Upper lobe of right lung (tissue), 1 donor: ENCODE measurements at regions not wholly inside any gene's neighbourhood (a gene's known extent, or its start where the extent isn't known, plus 50 kb on each side); places are given as distances from the start of the nearest gene placed in this dataset.

Experiments used
- ATAC-seq: fragments of 200-7000 bp; cut with Tn5 transposase; one replicate; pipeline ENCODE4 v1.9.1; 2020; ENCODE audit warnings: mild to moderate bottlenecking, moderate library complexity
- DNase-seq: peaks from one replicate; pipeline ENCODE4 v3.0.0-alpha.2; 2020
- H3K27ac ChIP-seq: fragments of 200-600 bp; one replicate; pipeline ENCODE4 v1.8.0; 2022
- H3K27me3 ChIP-seq: fragments of 200-600 bp; one replicate; pipeline ENCODE4 v1.8.0; 2022; ENCODE audit warnings: mild to moderate bottlenecking
- H3K36me3 ChIP-seq: fragments of 200-600 bp; one replicate; pipeline ENCODE4 v1.8.0; 2022
- H3K4me1 ChIP-seq: fragments of 200-600 bp; one replicate; pipeline ENCODE4 v1.8.0; 2022
- H3K4me3 ChIP-seq: fragments of 200-600 bp; one replicate; pipeline ENCODE4 v1.8.0; 2022; ENCODE audit warnings: mild to moderate bottlenecking
- H3K9me3 ChIP-seq: fragments of 200-600 bp; one replicate; pipeline ENCODE4 v1.8.0; 2022
- CTCF ChIP-seq: fragments of 200-600 bp; IDR thresholded peaks from one replicate; pipeline ENCODE4 v1.8.0; 2022; ENCODE audit warnings: antibody characterized with exemption
- intact Hi-C: fragments of 100-400 bp; cut with DNase I; formaldehyde crosslinking; loops from one replicate; pipeline ENCODE4 v1.11.0; 2022
- donor health status: DM: no; HTN: yes; CAD: no; lungs with severe emphysema.

GRCh38 chr1:83087851-83088250 lies 911.1 kb downstream of the TTLL7 start:
- Histone ChIP-seq H3K36me3 (no peaks in the 10 kb centered on the region), H3K27ac (no peak overlapping the region), H3K27me3 (no peaks in the 10 kb centered on the region), H3K4me3 (no peak overlapping the region), H3K9me3 (no peaks in the 10 kb centered on the region), H3K4me1 (no peaks in the 10 kb centered on the region)
- no peak for ATAC-seq
- TF ChIP-seq CTCF: no peak
- intact Hi-C loops: no loop called here
- no peak for DNase-seq

DNA sequence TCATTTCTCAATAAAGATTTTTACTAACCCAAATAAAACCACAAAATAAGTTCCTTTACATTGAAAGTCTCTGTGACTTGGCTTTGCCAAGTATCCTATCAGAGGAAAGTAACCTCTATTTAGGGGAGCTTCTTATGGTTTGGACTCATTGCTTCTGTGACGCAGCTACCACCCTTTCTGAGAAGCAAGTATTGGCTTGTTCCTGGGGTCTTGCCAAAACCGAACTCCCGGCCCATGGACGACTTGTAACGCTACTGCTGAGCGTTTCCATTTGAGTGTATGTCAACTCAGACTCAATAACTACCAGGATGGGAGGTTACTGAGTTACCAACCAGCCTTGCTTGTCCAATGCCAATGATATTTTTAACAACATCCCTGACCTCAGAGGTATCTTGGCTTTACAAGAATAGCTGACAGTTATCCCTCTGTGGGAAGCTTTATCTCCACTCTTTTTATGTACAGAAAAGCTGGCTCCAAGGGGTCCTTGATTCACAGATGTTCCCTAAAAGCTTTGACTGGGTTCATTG lies 911.9 kb downstream of the TTLL7 start:
- Histone ChIP-seq H3K4me1 (no peaks in the 10 kb centered on the region), H3K27ac (no peak overlapping the region), H3K9me3 (no peaks in the 10 kb centered on the region), H3K36me3 (no peaks in the 10 kb centered on the region), H3K27me3 (no peaks in the 10 kb centered on the region), H3K4me3 (no peak overlapping the region)
- intact Hi-C loops: no loop called here
- DNase-seq: no peak
- no peak for TF ChIP-seq CTCF
- no peak for ATAC-seq

DNA sequence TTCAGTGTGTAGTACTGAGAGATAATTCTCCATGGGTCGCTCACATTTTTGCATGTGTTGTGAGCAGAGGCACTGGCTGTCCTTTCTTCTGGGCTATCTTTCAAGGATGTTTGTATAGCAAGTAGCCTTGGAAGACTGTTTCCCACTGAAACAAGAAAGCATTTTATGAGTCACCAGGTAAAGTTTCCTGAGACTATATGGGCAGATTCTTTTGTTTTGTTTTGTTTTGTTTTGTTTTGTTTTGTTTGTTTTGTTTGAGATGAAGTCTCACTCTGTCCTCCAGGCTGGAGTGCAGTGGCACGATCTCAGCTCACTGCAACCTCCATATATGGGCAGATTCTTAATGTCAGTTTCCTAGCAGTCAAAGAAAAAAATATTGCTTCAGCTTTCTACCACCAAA lies 912.6 kb downstream of the TTLL7 start:
- no peak overlapping the region for H3K27ac ChIP-seq
- DNase-seq (no peak), ATAC-seq (no peak)
- no peaks in the 10 kb centered on the region for H3K9me3 ChIP-seq
- H3K36me3 ChIP-seq: no peaks in the 10 kb centered on the region
- H3K4me1 ChIP-seq: no peaks in the 10 kb centered on the region
- no peak overlapping the region for H3K4me3 ChIP-seq
- intact Hi-C loops: no loop called here
- H3K27me3 ChIP-seq: no peaks in the 10 kb centered on the region
- TF ChIP-seq CTCF: no peak

- Histone ChIP-seq H3K9me3 (no peaks in the 10 kb centered on the region), H3K4me1 (no peaks in the 10 kb centered on the region), H3K4me3 (no peak overlapping the region), H3K27ac (no peak overlapping the region), H3K27me3 (no peaks in the 10 kb centered on the region), H3K36me3 (no peaks in the 10 kb centered on the region)
- DNase-seq (no peak), ATAC-seq (no peak)
- intact Hi-C loops: no loop called here
- TF ChIP-seq CTCF: no peak
Measured at GRCh38 chr1:83083589-83084224, 915.2 kb downstream of the TTLL7 start.

- H3K9me3 ChIP-seq: no peaks in the 10 kb centered on the region
- no peak for TF ChIP-seq CTCF
- DNase-seq: no peak
- no peak for ATAC-seq
- H3K36me3 ChIP-seq: no peaks in the 10 kb centered on the region
- H3K27ac ChIP-seq: no peak overlapping the region
- intact Hi-C loops: no loop called here
- no peaks in the 10 kb centered on the region for H3K4me1 ChIP-seq
- no peaks in the 10 kb centered on the region for H3K27me3 ChIP-seq
- no peak overlapping the region for H3K4me3 ChIP-seq
Measured at GRCh38 chr1:83077411-83077810, 921.5 kb downstream of the TTLL7 start.

GRCh38 chr1:83075107-83075506 lies 923.8 kb downstream of the TTLL7 start:
- no peak for TF ChIP-seq CTCF
- H3K4me3 ChIP-seq: no peak overlapping the region
- H3K27ac ChIP-seq: no peak overlapping the region
- H3K27me3 ChIP-seq: no peaks in the 10 kb centered on the region
- ATAC-seq (no peak), DNase-seq (no peak)
- no peaks in the 10 kb centered on the region for H3K9me3 ChIP-seq
- H3K36me3 ChIP-seq: no peaks in the 10 kb centered on the region
- intact Hi-C loops: no loop called here
- no peaks in the 10 kb centered on the region for H3K4me1 ChIP-seq
